ENCODE measurements at regions not wholly inside any gene's neighbourhood (a gene's known extent, or its start where the extent isn't known, plus 50 kb on each side); places are given as distances from the start of the nearest gene placed in this dataset.

DNA sequence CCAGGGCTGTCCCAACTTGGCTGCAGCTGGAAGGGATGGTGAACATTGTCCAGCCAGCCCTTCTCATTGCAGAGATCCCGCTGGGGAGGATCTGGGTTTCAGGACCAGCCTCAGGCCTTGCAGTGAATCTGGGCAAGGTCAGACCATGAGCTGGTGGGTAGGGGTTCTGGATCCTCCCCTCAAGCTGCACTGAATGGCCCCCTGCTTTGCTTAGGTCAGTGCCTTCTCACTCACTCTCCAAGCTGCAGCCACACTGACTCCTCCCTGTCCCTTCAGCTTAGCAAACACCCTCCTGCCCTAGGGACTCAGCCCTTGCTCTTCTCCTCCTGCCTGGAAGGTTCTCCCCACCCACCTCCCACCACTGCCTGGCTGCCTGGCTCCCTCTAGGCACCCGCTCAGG is 95.3 kb upstream of the KCNG1 start:
- Histone ChIP-seq H3K27me3 (ENCODE audit: control insufficient read depth, insufficient read depth, low read length, poor library complexity, severe bottlenecking) (no peaks in the 10 kb centered on the region), H3K27ac (ENCODE audit: insufficient read depth, low read depth, low read length, poor library complexity, severe bottlenecking) (no peak overlapping the region), H3K4me3 (ENCODE audit: insufficient read depth, low read depth, low read length) (no peak overlapping the region), H3K9me3 (ENCODE audit: control insufficient read depth, low read length) (no peaks in the 10 kb centered on the region), H3K36me3 (ENCODE audit: control insufficient read depth, insufficient read depth, low read length) (no peaks in the 10 kb centered on the region), H3K4me1 (ENCODE audit: control insufficient read depth, insufficient read depth, low read length) (peaks cover 19% of the 10 kb centered on the region)
- 80% methylated on average over 2 of the region's 2 CpGs for WGBS, 2 experiments

DNA sequence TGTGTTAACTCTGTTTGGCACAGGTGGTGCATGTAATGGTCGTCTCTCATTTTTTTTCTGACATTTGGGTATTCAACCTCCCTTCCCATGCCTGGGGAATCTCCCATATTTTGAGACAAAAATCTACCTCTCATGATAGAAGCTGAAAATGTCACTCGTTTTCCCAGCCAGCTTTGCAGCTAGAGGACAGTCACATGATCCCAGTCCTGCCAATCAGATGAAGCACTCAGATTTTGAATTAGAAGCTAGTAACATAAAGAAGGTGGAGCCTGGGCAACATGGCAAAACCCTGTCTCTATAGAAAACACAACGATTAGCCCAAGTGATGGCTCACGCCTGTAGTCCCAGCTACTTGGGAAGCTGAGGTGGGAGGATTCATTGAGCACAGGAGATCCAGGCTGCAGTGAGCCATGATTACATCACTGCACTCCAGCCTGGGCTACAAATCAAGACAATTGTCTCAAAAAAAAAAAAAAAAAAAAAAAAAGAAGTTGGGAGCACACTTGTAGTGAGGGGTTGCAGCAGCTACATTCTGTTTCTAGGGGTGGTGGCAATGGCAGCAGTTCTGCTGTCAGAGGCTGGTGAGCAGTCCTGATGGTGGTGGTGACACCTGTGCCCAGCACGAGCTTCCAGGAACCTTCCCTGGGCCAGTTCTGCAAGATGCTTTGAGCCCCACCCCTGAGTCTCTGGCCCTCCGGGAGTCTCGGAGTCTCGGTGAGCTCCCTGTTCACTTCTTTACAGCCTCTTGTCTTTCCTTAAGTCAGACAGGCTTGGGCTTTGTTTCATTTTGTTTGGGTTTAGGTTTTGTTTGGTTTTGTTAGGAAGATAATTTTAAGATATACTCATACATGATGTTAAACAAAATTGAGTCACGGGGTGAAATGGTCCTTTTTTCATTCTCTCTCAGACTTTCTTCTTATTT is 94.1 kb upstream of the KCNG1 start:
- Histone ChIP-seq H3K9me3 (ENCODE audit: control insufficient read depth, low read length) (no peaks in the 10 kb centered on the region), H3K36me3 (ENCODE audit: control insufficient read depth, insufficient read depth, low read length) (no peaks in the 10 kb centered on the region), H3K27ac (ENCODE audit: insufficient read depth, low read depth, low read length, poor library complexity, severe bottlenecking) (no peak overlapping the region), H3K4me3 (ENCODE audit: insufficient read depth, low read depth, low read length) (no peak overlapping the region), H3K27me3 (ENCODE audit: control insufficient read depth, insufficient read depth, low read length, poor library complexity, severe bottlenecking) (no peaks in the 10 kb centered on the region), H3K4me1 (ENCODE audit: control insufficient read depth, insufficient read depth, low read length) (peaks cover 11% of the 10 kb centered on the region)
- 65 to 81% methylated on average over 9 of the region's 9 CpGs for WGBS, 2 experiments

DNA sequence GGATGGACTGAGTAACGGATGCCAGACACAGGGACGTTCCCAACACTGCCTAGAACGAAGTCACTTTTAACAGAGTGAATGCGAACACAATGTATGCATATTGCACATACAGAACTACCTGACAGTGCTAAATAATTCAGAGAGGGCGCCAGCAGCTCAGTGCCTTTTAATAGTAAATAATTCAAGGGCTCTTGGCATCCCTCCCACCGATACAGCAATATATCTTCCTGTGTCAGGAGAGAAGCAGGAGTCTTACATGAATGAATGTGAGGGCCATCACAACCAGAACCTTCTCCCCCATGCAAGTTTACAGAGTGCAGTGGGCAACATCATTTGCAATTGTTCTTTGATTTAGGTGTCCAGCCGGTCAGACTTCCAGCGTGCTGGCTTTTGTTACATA is 88.4 kb upstream of the KCNG1 start:
- H3K9me3 ChIP-seq (ENCODE audit: control insufficient read depth, low read length) = no peaks in the 10 kb centered on the region
- 92 to 93% methylated on average over 8 of the region's 8 CpGs for WGBS, 2 experiments
- H3K4me1 ChIP-seq (ENCODE audit: control insufficient read depth, insufficient read depth, low read length) = no peaks in the 10 kb centered on the region
- H3K27ac ChIP-seq (ENCODE audit: insufficient read depth, low read depth, low read length, poor library complexity, severe bottlenecking) = no peak overlapping the region
- no peaks in the 10 kb centered on the region for H3K27me3 ChIP-seq (ENCODE audit: control insufficient read depth, insufficient read depth, low read length, poor library complexity, severe bottlenecking)
- H3K4me3 ChIP-seq (ENCODE audit: insufficient read depth, low read depth, low read length) = no peak overlapping the region
- H3K36me3 ChIP-seq (ENCODE audit: control insufficient read depth, insufficient read depth, low read length) = no peaks in the 10 kb centered on the region

DNA sequence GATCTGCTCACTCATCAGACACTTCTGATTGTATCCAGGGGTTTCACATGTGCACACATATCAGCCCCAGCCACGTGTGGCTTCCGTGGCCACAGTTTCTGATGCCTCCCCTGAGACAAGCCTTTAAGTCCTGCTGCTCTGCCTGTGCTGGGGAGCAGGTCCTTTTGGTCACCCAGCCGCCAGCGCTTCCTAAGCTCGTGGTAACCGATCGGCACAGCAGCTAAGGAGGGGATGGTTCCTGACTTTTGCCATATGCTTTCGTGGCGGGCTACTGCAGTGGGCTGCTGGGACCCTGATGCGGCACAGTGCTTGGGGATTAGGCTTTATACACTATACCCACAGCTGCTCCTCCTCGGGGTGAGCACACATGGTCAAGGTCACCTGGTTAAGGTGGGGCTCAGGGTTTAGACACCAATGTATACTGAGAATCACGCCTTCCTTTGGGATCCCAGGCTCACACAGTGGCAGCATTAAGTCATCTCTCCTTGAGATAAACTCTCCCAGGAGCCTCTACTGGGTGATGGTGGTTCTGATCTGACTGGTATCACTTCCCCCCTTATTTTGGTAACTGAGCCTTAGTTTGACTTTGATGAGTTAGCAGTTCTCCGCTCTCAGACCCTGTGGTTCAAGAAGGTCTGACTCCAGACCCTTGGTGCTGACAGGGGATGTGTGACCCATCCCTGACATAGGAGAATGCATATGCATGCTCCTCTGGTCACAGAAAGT is 85.9 kb upstream of the KCNG1 start:
- WGBS, 2 experiments = 92 to 94% methylated on average over 13 of the region's 13 CpGs
- H3K9me3 ChIP-seq (ENCODE audit: control insufficient read depth, low read length) = no peaks in the 10 kb centered on the region

DNA sequence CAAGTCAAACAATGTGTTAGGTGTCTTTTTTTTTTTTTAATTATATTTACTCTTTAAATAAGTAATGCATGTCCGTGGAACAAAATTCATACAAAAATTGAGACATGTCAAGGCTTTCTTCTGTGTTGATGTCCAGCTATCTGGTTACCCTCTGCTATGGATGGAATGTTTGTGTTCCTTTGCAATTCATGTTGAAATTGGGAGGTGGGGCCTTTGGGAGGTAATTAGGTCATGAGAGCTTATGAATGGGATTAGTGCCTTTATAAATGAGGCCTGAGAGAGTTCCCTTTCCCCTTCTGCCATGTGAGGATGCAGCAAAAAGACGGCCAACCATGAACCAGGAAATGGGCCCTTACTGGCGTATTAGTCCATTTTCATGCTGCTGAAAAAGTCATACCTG is 83.1 kb upstream of the KCNG1 start:
- H3K4me3 ChIP-seq (ENCODE audit: insufficient read depth, low read depth, low read length) = no peak overlapping the region
- H3K36me3 ChIP-seq (ENCODE audit: control insufficient read depth, insufficient read depth, low read length) = no peaks in the 10 kb centered on the region
- H3K4me1 ChIP-seq (ENCODE audit: control insufficient read depth, insufficient read depth, low read length) = no peaks in the 10 kb centered on the region
- 93 to 94% methylated on average over 3 of the region's 3 CpGs for WGBS, 2 experiments
- no peaks in the 10 kb centered on the region for H3K27me3 ChIP-seq (ENCODE audit: control insufficient read depth, insufficient read depth, low read length, poor library complexity, severe bottlenecking)
- H3K27ac ChIP-seq (ENCODE audit: insufficient read depth, low read depth, low read length, poor library complexity, severe bottlenecking) = no peak overlapping the region
- no peaks in the 10 kb centered on the region for H3K9me3 ChIP-seq (ENCODE audit: control insufficient read depth, low read length)

More for the DNA sequence above, 85.9 kb upstream of the KCNG1 start:
- no peak overlapping the region for H3K4me3 ChIP-seq (ENCODE audit: insufficient read depth, low read depth, low read length)
- H3K36me3 ChIP-seq (ENCODE audit: control insufficient read depth, insufficient read depth, low read length) = no peaks in the 10 kb centered on the region
- H3K4me1 ChIP-seq (ENCODE audit: control insufficient read depth, insufficient read depth, low read length) = no peaks in the 10 kb centered on the region
- H3K27me3 ChIP-seq (ENCODE audit: control insufficient read depth, insufficient read depth, low read length, poor library complexity, severe bottlenecking) = no peaks in the 10 kb centered on the region
- H3K27ac ChIP-seq (ENCODE audit: insufficient read depth, low read depth, low read length, poor library complexity, severe bottlenecking) = no peak overlapping the region

DNA sequence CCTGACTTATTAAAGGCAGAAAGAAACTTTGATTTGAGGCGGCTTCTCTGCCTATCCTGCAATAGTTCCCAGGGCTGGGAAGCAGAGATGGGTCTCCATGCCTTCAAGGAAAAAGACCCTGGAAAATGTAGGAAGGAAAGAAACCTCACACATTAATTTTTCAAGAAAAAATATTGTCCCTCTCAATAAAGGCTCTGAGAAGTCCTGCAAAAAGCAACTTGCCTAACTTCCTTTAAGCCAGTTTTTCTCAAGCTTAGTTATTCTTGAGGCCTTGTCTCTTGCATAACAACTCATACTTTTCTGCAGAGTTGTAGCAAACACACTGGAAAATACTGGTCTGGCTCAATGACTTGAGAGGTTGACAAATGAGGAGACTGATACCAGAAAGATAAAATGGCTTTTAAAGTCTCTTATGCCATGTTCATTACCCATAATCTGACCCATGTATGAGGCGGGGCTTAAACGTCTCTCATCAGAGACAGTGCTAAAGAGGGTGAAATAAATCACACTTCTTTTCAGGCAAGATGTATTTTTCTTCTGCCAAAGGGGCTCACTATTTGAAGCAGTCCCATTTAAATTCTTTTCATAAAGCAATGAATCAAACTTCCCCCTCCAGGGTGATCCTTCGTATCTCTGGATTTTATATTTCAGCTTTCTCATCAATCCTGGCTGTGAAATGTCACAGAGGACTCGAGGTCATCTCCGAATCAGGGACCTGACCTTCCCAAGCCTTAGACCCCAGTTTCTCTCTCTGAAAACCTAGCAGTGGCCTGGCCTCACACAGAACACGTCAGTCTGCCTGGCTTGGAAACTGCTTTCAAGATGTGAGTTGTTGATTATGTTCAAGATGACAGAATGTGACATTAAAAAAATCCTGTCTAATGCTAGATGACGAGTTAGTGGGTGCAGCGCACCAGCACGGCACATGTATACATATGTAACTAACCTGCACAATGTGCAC is 82.3 kb upstream of the KCNG1 start:
- 92 to 96% methylated on average over 7 to 10 of the region's 10 CpGs for WGBS, 2 experiments
- Histone ChIP-seq H3K9me3 (ENCODE audit: control insufficient read depth, low read length) (no peaks in the 10 kb centered on the region), H3K4me1 (ENCODE audit: control insufficient read depth, insufficient read depth, low read length) (no peaks in the 10 kb centered on the region), H3K27me3 (ENCODE audit: control insufficient read depth, insufficient read depth, low read length, poor library complexity, severe bottlenecking) (no peaks in the 10 kb centered on the region), H3K27ac (ENCODE audit: insufficient read depth, low read depth, low read length, poor library complexity, severe bottlenecking) (no peak overlapping the region), H3K36me3 (ENCODE audit: control insufficient read depth, insufficient read depth, low read length) (no peaks in the 10 kb centered on the region), H3K4me3 (ENCODE audit: insufficient read depth, low read depth, low read length) (no peak overlapping the region)

DNA sequence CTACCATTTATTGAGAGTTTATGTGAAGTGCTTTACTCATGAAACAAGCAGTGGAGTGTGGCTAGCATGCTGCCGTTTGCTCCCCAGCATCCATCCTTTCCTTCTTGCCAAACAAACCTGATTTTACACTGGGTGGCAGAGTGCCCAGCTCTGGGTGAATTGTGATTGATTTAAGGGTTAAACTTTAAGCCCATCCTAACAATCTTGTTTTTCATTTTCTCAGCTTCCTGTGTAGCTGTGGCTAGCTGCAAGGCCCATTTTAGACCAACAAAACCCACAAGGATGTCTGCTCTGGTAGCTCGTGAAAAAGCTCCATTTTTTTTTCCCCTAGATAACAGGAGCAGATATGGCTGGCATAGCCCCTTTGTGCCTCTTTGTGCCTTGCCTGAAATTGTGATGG is 77.7 kb upstream of the KCNG1 start:
- Histone ChIP-seq H3K27ac (ENCODE audit: insufficient read depth, low read depth, low read length, poor library complexity, severe bottlenecking) (no peak overlapping the region), H3K4me1 (ENCODE audit: control insufficient read depth, insufficient read depth, low read length) (peaks cover 4% of the 10 kb centered on the region), H3K9me3 (ENCODE audit: control insufficient read depth, low read length) (no peaks in the 10 kb centered on the region), H3K4me3 (ENCODE audit: insufficient read depth, low read depth, low read length) (no peak overlapping the region), H3K27me3 (ENCODE audit: control insufficient read depth, insufficient read depth, low read length, poor library complexity, severe bottlenecking) (no peaks in the 10 kb centered on the region), H3K36me3 (ENCODE audit: control insufficient read depth, insufficient read depth, low read length) (no peaks in the 10 kb centered on the region)
- 88 to 98% methylated on average over 2 of the region's 2 CpGs for WGBS, 2 experiments

DNA sequence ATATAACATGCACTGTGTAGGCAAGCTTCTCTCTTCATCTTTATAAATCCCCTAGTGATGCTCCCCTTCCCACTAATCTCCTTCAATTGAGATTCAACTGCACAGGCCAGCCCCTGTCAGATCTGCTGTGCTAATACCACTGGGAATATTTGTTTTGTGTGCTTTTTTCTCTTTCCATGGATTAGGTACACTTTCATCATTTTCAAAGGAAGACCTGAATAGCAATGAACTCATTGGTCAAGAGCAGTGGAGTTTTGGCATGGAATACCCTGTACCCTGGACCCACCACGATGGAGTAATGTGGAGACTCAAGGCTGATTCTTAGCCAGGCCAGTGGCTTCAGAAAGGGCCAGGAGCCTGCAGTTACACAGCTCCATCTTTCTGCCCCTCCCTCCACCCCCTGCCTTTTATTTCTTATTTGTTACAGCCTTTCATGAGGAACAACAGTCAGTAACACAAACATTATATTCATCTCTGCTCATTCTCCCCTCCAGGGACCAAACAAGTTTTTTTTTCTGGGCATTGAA is 75.4 kb upstream of the KCNG1 start:
- Histone ChIP-seq H3K4me3 (ENCODE audit: insufficient read depth, low read depth, low read length) (no peak overlapping the region), H3K4me1 (ENCODE audit: control insufficient read depth, insufficient read depth, low read length) (peaks cover 4% of the 10 kb centered on the region), H3K36me3 (ENCODE audit: control insufficient read depth, insufficient read depth, low read length) (no peaks in the 10 kb centered on the region), H3K9me3 (ENCODE audit: control insufficient read depth, low read length) (no peaks in the 10 kb centered on the region), H3K27me3 (ENCODE audit: control insufficient read depth, insufficient read depth, low read length, poor library complexity, severe bottlenecking) (no peaks in the 10 kb centered on the region), H3K27ac (ENCODE audit: insufficient read depth, low read depth, low read length, poor library complexity, severe bottlenecking) (no peak overlapping the region)
- WGBS, 2 experiments = 40 to 46% methylated on average over 1 of the region's 1 CpG

DNA sequence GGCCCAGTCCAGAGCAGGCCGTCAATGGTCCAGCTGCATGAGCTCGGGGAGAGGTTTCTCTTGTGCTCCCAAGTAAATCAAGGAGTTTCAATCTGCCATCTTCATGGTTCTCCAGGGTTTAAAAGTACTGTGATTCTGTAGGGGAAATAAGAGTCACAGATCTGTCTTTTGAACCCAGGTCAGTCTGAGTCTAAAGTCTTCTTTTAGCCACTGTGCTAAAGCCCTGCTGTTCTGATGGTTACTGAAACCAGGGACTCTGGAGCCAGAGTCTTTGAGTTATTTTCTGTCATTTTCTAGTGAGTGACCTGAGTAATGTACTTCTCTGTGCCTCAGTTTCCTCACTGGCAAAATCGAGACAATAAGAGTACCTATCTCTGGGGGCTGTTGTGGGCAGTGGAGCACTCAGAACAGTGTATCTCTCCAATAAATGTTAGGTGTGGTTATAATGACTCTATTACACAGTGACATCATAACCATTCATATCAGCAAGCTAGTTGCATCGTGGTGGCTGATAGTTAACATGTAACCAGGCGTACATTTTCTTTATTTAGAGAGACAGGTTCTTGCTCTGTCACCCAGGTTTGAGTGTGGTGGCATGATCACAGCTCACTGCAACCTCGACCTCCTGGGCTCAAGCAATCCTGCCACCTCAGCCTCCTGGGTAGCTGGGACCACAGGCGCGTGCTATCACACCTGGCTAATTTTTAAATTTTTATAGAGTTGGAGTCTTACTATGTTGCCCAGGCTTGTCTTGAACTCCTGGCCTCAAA is 74.6 kb upstream of the KCNG1 start:
- no peak overlapping the region for H3K27ac ChIP-seq (ENCODE audit: insufficient read depth, low read depth, low read length, poor library complexity, severe bottlenecking)
- no peak overlapping the region for H3K4me3 ChIP-seq (ENCODE audit: insufficient read depth, low read depth, low read length)
- H3K4me1 ChIP-seq (ENCODE audit: control insufficient read depth, insufficient read depth, low read length) = peaks cover 11% of the 10 kb centered on the region
- H3K27me3 ChIP-seq (ENCODE audit: control insufficient read depth, insufficient read depth, low read length, poor library complexity, severe bottlenecking) = no peaks in the 10 kb centered on the region
- no peaks in the 10 kb centered on the region for H3K36me3 ChIP-seq (ENCODE audit: control insufficient read depth, insufficient read depth, low read length)
- no peaks in the 10 kb centered on the region for H3K9me3 ChIP-seq (ENCODE audit: control insufficient read depth, low read length)
- 92 to 94% methylated on average over 8 of the region's 8 CpGs for WGBS, 2 experiments
